ENCODE measurements at regions not wholly inside any gene's neighbourhood (a gene's known extent, or its start where the extent isn't known, plus 50 kb on each side); places are given as distances from the start of the nearest gene placed in this dataset.

DNA sequence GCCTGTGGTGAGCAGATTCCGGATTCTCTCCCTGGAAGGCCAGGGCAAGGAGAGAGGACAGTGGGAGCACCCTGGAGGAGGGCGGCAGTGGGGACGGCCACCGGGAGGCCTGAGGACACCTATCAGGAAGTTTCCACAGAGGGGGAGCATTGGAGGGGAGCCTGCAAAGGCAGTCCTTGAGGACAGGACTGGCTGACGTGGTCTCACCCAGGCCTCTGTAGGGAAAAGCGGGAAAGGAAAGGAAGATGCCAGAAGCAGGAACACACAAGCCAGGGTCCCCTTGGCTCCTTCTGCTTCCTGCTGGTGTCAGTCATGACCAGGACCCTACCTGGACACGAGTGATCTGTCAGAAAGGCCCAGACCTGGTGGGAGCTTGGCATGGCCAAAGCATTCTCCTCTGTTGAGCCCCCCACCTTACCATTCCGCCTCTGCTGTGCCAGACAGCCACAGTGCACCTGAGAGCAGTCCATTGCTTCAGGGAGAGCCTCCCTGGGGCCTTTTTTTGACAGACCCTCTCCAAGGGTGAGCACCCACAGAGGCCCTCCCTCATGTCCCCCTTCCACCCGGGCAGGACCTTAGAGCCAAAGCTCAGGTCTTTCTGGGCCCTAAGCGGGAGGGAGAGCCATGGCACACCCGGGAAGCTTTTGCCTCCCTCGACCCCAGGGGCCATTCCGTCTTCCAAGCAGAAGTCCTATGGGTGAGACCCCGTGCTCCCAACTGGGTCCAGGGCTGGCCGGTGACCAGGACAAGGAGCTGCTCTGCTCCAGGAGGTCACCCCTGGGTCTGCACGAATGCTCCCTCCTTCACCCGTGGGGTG, 333.1 kb downstream of the DYSF start:
- TF ChIP-seq POLR2AphosphoS5 (IDR thresholded peaks at IDR 0.05) = no peak
- TF ChIP-seq, protein P1, sequence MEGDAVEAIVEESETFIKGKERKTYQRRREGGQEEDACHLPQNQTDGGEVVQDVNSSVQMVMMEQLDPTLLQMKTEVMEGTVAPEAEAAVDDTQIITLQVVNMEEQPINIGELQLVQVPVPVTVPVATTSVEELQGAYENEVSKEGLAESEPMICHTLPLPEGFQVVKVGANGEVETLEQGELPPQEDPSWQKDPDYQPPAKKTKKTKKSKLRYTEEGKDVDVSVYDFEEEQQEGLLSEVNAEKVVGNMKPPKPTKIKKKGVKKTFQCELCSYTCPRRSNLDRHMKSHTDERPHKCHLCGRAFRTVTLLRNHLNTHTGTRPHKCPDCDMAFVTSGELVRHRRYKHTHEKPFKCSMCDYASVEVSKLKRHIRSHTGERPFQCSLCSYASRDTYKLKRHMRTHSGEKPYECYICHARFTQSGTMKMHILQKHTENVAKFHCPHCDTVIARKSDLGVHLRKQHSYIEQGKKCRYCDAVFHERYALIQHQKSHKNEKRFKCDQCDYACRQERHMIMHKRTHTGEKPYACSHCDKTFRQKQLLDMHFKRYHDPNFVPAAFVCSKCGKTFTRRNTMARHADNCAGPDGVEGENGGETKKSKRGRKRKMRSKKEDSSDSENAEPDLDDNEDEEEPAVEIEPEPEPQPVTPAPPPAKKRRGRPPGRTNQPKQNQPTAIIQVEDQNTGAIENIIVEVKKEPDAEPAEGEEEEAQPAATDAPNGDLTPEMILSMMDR (IDR thresholded peaks at IDR 0.05; ENCODE audit: poor library complexity, severe bottlenecking) = no peak
- TF ChIP-seq SMC3 (conservative IDR thresholded peaks at IDR 0.05; ENCODE audit: poor library complexity) = no peak
- no peak for TF ChIP-seq EZH2 (IDR thresholded peaks at IDR 0.05; ENCODE audit: borderline replicate concordance, insufficient read depth, low read length, poor library complexity, severe bottlenecking)
- no peak for TF ChIP-seq EP300 (conservative IDR thresholded peaks at IDR 0.05; ENCODE audit: poor library complexity, severe bottlenecking)

All from neural cell (in vitro differentiated cells).